ENCODE measurements at regions not wholly inside any gene's neighbourhood (a gene's known extent, or its start where the extent isn't known, plus 50 kb on each side); places are given as distances from the start of the nearest gene placed in this dataset.

- TF ChIP-seq CTCF (IDR thresholded peaks at IDR 0.05) (no peak), POLR2A (IDR thresholded peaks at IDR 0.05) (no peak)
Observed at GRCh38 chr2:188785061-188785460, 189.1 kb upstream of the COL3A1 start.

Data from heart left ventricle (tissue), 13 donors.